DMS 273 (cell line): ENCODE measurements at regions not wholly inside any gene's neighbourhood (a gene's known extent, or its start where the extent isn't known, plus 50 kb on each side); places are given as distances from the start of the nearest gene placed in this dataset.

Experiments used
- DNase-seq: peaks from one replicate; lab custom pipeline; 2025; ENCODE audit not compliant: unreplicated experiment; lab: John Stamatoyannopoulos, UW

DNA sequence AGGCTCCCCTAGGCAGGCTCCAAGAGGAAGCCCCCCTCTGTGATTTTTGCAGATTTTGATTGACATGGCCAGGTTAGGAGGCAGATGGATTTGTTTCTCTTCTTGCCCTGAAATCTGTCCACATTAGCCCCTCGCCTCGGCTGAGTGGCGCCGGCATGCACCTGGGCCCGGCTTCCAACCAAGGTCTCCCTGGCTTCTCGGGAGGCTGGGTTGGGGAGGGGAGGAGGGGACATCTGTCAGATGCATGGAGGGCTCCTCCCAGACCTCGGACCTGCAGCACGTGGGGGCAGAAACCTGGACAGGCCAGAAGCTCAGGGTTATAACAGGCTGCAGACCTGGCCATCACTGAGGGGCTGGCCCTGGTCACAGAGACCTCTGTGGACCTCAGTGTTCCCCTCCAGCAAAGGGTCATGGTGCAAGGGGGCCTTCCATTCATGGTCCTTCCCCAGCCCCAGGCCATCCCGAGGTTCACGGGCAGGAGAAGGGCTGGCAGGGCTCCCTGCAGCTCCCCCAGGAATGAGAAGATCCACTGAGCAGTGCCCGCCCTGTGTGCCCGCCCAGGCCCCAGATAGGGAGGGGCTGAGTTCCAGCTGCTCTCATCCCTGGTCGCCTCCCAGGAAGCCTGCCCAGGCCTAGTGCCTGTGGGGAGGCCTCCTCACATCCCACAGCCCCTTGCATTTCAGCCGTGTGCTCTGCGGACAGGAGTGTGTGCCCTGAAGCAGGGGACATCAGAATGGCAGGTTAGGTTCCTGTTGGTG is 747.8 kb downstream of the BRD1 start:
- no peak for DNase-seq

GRCh38 chr22:49079027-49079725 is 748.5 kb downstream of the BRD1 start:
- no peak for DNase-seq

- no peak for DNase-seq
Observed at GRCh38 chr22:49078076-49078710, 749.5 kb downstream of the BRD1 start.

DNA sequence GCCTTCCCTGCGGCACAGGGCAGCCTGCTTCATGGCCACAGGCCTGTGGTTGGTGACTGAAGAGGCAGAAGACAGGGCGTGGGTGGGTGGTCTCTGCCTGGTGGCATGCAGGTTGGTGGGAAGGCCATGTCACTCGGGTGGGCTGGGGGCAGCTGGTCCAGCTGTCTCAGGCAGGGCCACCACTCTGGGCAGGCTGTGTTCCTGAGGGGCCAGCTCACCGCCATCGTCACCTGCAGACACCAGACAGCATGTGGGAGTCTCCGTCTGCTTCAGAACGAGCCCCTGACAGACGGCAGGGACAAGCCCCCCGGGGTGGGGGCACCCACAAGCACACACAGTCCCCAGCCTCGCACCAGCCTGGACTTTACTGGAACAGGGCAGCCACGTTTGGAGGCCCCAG is 750.1 kb downstream of the BRD1 start:
- DNase-seq = no peak

- DNase-seq = no peak
Observed at GRCh38 chr22:49077036-49077393, 750.7 kb downstream of the BRD1 start.

GRCh38 chr22:49076300-49077035 is 751.2 kb downstream of the BRD1 start:
- DNase-seq = no peak

DNA sequence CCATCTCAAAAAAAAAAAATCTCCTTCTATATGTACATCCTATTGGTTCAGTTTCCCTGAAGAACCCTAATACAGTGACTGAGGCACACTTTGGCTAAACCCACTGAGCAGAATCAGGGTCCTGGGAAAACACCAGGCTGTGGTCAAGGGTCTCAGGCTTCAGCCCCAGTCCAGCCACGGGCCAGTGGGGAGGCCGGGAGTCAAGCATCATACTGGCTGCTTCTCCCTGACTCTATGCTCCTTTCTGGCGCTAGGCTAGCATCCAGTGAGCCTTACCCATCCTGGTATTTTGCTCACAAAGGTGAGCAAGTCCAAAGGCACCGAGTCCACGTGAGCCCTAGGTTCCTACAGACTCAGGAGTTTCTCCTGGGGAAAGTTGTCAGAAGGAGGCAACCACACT is 752.5 kb downstream of the BRD1 start:
- DNase-seq = no peak

DNA sequence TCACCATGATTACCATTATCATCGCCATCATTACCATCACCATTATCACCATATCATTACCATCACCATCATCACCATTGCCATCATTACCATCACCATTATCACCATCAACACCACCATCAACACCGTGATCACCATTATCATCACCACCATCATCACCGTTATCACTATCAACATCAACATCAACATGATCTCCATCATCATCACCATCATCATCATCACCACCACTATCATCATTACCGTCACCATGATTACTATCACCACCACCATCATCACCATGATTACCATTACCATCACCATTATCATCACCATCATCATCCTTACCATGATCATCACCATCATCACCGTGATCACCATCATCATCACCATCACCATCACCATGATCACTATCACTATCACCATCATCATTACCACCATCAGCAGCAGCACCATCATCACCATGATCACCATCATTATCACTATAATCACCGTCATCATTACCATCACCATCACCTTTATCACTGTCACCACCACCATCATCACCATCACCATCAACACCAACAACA is 753.7 kb downstream of the BRD1 start:
- DNase-seq = no peak

GRCh38 chr22:49072996-49073645 is 754.6 kb downstream of the BRD1 start:
- DNase-seq = no peak

- no peak for DNase-seq
Observed at GRCh38 chr22:49070501-49070900, 757.2 kb downstream of the BRD1 start.

DNA sequence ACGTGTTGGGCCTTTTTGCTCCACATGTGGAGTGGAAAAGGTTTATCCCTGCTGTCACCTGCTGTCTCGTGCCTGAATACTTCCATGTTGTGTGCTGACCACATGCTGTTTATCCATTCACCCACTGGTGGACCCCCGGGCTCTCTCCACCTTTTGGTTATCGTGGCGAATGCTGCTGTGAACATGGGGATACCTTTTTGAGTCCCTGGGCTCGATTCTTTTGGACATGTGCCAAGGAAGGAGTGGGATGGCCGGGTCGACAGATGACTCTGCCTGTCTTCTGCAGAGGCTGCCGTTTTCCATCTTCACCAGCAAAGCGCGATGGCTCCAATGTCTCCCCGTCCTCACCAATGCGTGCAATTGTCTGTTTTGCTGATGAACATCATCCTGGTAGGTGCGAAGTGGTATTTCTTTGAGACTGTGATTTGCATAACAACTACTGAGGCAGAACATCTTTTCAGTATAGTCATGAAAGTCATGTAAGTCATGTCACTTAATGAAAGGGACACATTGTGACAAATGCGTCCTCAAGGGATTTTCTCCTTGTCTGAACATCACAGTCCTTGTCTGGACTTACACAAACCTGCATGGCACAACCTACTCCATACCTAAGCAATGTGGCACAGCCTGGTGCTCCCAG is 758.7 kb downstream of the BRD1 start:
- DNase-seq = no peak

DNA sequence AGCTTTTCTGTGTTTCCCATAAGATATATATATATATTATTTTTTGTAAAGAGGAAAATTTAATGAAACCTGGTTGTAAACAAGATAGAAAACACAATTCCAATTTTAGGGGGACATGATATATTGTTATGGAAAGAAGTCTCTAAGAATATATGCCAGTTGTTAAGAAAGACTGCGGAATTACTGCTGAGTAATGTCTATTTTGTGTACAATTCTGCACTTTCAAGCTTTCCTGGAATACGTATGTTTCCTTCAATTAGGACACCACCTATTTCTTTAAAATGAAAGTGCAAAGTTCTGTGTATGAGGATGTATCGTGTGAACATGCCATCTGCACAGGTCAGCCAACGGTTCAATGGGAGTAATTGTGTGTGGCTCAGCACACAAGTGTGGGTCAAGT is 760.2 kb downstream of the BRD1 start:
- no peak for DNase-seq

- DNase-seq = no peak
Observed at GRCh38 chr22:49066619-49067018, 761.1 kb downstream of the BRD1 start.

- no peak for DNase-seq
Observed at GRCh38 chr22:49064836-49065235, 762.8 kb downstream of the BRD1 start.

GRCh38 chr22:49063545-49063890 is 764.2 kb downstream of the BRD1 start:
- DNase-seq = no peak

GRCh38 chr22:49062802-49063544 is 764.7 kb downstream of the BRD1 start:
- DNase-seq = no peak

DNA sequence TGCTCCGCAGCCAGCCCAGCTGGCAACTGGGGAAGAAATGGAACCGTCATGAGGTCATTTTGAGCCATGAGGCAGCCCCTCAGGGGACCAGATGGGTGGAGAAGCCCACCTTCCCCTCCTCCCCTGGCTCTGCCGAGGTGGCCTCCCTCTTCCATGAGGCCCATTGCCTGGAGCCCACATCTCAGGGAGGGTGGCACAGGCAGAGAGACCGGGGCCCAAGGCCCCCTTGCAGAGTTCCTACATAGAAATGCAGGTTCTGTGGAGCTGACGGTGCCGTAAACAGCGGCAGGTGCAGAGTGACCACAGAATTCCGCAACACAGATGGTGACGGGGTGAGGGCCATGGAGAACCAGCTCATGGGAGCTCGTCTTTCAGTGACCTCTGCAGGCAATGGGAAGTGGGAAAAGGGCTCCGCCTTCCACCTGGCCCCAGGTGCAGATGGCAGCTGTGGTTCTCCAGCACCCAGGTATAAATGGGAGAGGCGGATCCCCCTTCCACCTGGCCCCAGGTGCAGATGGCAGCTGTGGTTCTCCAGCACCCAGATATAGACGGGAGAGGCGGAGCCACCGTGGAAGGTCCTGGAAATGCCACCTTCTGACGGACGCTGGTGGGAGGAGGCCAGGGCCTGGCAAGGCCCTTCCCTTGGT is 765.4 kb downstream of the BRD1 start:
- no peak for DNase-seq

- DNase-seq = no peak
Observed at GRCh38 chr22:49057910-49058309, 769.8 kb downstream of the BRD1 start.

GRCh38 chr22:49056301-49056700 is 771.4 kb downstream of the BRD1 start:
- no peak for DNase-seq
